H9 (cell line): ENCODE measurements at regions not wholly inside any gene's neighbourhood (a gene's known extent, or its start where the extent isn't known, plus 50 kb on each side); places are given as distances from the start of the nearest gene placed in this dataset.

ENCODE experiments used
- DNase-seq: peaks from one replicate; pipeline ENCODE4 v3.0.0-alpha.2; 2017
- H2AFZ ChIP-seq: one replicate; pipeline ENCODE4 v1.6.1; 2013; ENCODE audit warnings: mild to moderate bottlenecking, low read length, control low read depth, moderate library complexity
- H2AK5ac ChIP-seq: 2 replicates; pipeline ENCODE4 v1.6.1; 2013; ENCODE audit warnings: low read length, control low read depth, mixed read lengths; ENCODE audit not compliant: insufficient read length
- H2BK120ac ChIP-seq: one replicate; pipeline ENCODE4 v1.6.1; 2013; ENCODE audit warnings: low read depth, mild to moderate bottlenecking, low read length, control low read depth, inconsistent platforms; ENCODE audit not compliant: poor library complexity, severe bottlenecking
- H2BK12ac ChIP-seq: 2 replicates; pipeline ENCODE4 v1.6.1; 2013; ENCODE audit warnings: low read length, control low read depth, mixed read lengths, low read depth; ENCODE audit not compliant: insufficient read length
- H2BK15ac ChIP-seq: 2 replicates; pipeline ENCODE4 v1.6.1; 2013; ENCODE audit warnings: low read depth, low read length, control low read depth
- H2BK20ac ChIP-seq: one replicate; pipeline ENCODE4 v1.6.1; 2013; ENCODE audit warnings: low read depth, mild to moderate bottlenecking, low read length, control low read depth, inconsistent platforms; ENCODE audit not compliant: poor library complexity, severe bottlenecking
- H2BK5ac ChIP-seq: 2 replicates; pipeline ENCODE4 v1.6.1; 2013; ENCODE audit warnings: low read length, control low read depth, mixed read lengths; ENCODE audit not compliant: insufficient read length
- H3K14ac ChIP-seq: 2 replicates; pipeline ENCODE4 v1.6.1; 2013; ENCODE audit warnings: low read length, control low read depth; ENCODE audit not compliant: insufficient read depth
- H3K18ac ChIP-seq: 2 replicates; pipeline ENCODE4 v1.6.1; 2013; ENCODE audit warnings: low read depth, mild to moderate bottlenecking, mixed read lengths, low read length, control low read depth; ENCODE audit not compliant: insufficient read length
- H3K23ac ChIP-seq: 2 replicates; pipeline ENCODE4 v1.6.1; 2013; ENCODE audit warnings: low read length, control low read depth, mixed read lengths, low read depth; ENCODE audit not compliant: insufficient read length
- H3K23me2 ChIP-seq: 2 replicates; pipeline ENCODE4 v1.6.1; 2013; ENCODE audit warnings: low read depth, mild to moderate bottlenecking, mixed read lengths, low read length, control low read depth; ENCODE audit not compliant: insufficient read length, poor library complexity, severe bottlenecking
- H3K27ac ChIP-seq: 2 replicates; pipeline ENCODE4 v1.5.1; 2013; ENCODE audit warnings: low read length, control low read depth, mixed read lengths, low read depth; ENCODE audit not compliant: insufficient read length
- H3K27me3 ChIP-seq: 2 replicates; pipeline ENCODE4 v1.6.1; 2013; ENCODE audit warnings: low read length, control low read depth, inconsistent platforms; ENCODE audit not compliant: insufficient read depth
- H3K4ac ChIP-seq: 2 replicates; pipeline ENCODE4 v1.6.1; 2013; ENCODE audit warnings: low read depth, mild to moderate bottlenecking, control low read depth, inconsistent platforms, low read length, moderate library complexity
- H3K4me1 ChIP-seq: 2 replicates; pipeline ENCODE4 v1.6.1; 2013; ENCODE audit warnings: low read length, control low read depth, inconsistent platforms; ENCODE audit not compliant: insufficient read depth
- H3K4me2 ChIP-seq: 2 replicates; pipeline ENCODE4 v1.6.1; 2013; ENCODE audit warnings: low read length, control low read depth, mixed read lengths; ENCODE audit not compliant: insufficient read length, insufficient read depth
- H3K56ac ChIP-seq: 2 replicates; pipeline ENCODE4 v1.6.1; 2013; ENCODE audit warnings: low read depth, mild to moderate bottlenecking, mixed read lengths, low read length, control low read depth; ENCODE audit not compliant: insufficient read length
- H3K79me1 ChIP-seq: 2 replicates; pipeline ENCODE4 v1.6.1; 2013; ENCODE audit warnings: low read depth, mild to moderate bottlenecking, moderate library complexity, low read length, control low read depth, inconsistent platforms; ENCODE audit not compliant: insufficient read depth, poor library complexity, severe bottlenecking
- H3K79me2 ChIP-seq: 2 replicates; pipeline ENCODE4 v1.6.1; 2013; ENCODE audit warnings: low read length, control low read depth, inconsistent platforms; ENCODE audit not compliant: insufficient read depth
- H3K9ac ChIP-seq: 2 replicates; pipeline ENCODE4 v1.6.1; 2013; ENCODE audit warnings: low read length, control low read depth, mixed read lengths; ENCODE audit not compliant: insufficient read length; ENCODE audit errors: extremely low read depth
- H3K9me3 ChIP-seq: one replicate; pipeline ENCODE4 v1.6.1; 2013; ENCODE audit warnings: low read depth, low read length, inconsistent platforms; ENCODE audit not compliant: control insufficient read depth
- H3T11ph ChIP-seq: one replicate; pipeline ENCODE4 v1.6.1; 2013; ENCODE audit warnings: mild to moderate bottlenecking, low read length, control low read depth, inconsistent platforms
- H4K20me1 ChIP-seq: one replicate; pipeline ENCODE4 v1.6.1; 2013; ENCODE audit not compliant: control insufficient read depth, insufficient read length, insufficient read depth
- H4K5ac ChIP-seq: 2 replicates; pipeline ENCODE4 v1.6.1; 2013; ENCODE audit warnings: low read depth, mild to moderate bottlenecking, mixed read lengths, low read length, control low read depth; ENCODE audit not compliant: insufficient read length
- H4K8ac ChIP-seq: replicated peaks from 2 replicates; pipeline ENCODE4 v1.6.1; 2013; ENCODE audit warnings: low read length, control low read depth, mixed read lengths, low read depth; ENCODE audit not compliant: insufficient read length
- H4K91ac ChIP-seq: 2 replicates; pipeline ENCODE4 v1.6.1; 2013; ENCODE audit warnings: low read depth, mild to moderate bottlenecking, moderate library complexity, mixed read lengths, low read length, control low read depth; ENCODE audit not compliant: insufficient read length
- H3K27ac Mint-ChIP-seq, 3 experiments: 2 replicates in 2 of 3; 3 replicates in 1 of 3; pipeline ENCODE4 v1.8.0; 2020 to 2021; ENCODE audit warnings: mixed read lengths in 3 of 3, mild to moderate bottlenecking in 1 of 3, moderate library complexity in 1 of 3
- H3K27me3 Mint-ChIP-seq: 2 replicates; pipeline ENCODE4 v1.8.0; 2021; ENCODE audit warnings: low read depth, mild to moderate bottlenecking, moderate library complexity, mixed read lengths
- H3K36me3 Mint-ChIP-seq, 3 experiments: 2 replicates in 2 of 3; 3 replicates in 1 of 3; pipeline ENCODE4 v1.8.0; 2020 to 2021; ENCODE audit warnings: low read depth in 3 of 3, mixed read lengths in 3 of 3; ENCODE audit not compliant: insufficient read depth in 1 of 3
- H3K4me1 Mint-ChIP-seq, 2 experiments: 2 replicates each; pipeline ENCODE4 v1.8.0; 2020; ENCODE audit warnings: mixed read lengths in 2 of 2
- H3K4me3 Mint-ChIP-seq, 2 experiments: 2 replicates in 1 of 2; 3 replicates in 1 of 2; pipeline ENCODE4 v1.8.0; 2020 to 2021; ENCODE audit warnings: mild to moderate bottlenecking in 2 of 2, mixed read lengths in 2 of 2, moderate library complexity in 1 of 2
- H3K9me3 Mint-ChIP-seq, 2 experiments: 2 replicates in 1 of 2; 3 replicates in 1 of 2; pipeline ENCODE4 v1.8.0; 2020; ENCODE audit warnings: mild to moderate bottlenecking in 2 of 2, mixed read lengths in 2 of 2, moderate library complexity in 1 of 2
- CTCF ChIP-seq: fragments of 200-600 bp; sonication (generic); conservative IDR thresholded peaks from 3 replicates; pipeline ENCODE4 v1.8.0; 2021; ENCODE audit warnings: antibody characterized with exemption, mild to moderate bottlenecking
- WGBS: extraction: QIAGEN DNeasy Blood & Tissue Kit; methylation state at CpG from one replicate; pipeline ENCODE4 v1.1.7; 2013; ENCODE audit warnings: missing lambda C conversion rate, low lambda C conversion rate, mixed read lengths; ENCODE audit not compliant: insufficient read length; ENCODE audit errors: extremely low coverage; 5-methylcytosine and 5-hydroxymethylcytosine counted together

GRCh38 chr5:120843390-120843980 is 379.4 kb downstream of the PRR16 start:
- Histone ChIP-seq H4K20me1 (no peaks in the 10 kb centered on the region), H3K79me1 (no peaks in the 10 kb centered on the region), H4K5ac (no peak overlapping the region), H2BK120ac (no peak overlapping the region), H3K4me2 (no peak overlapping the region), H4K91ac (no peak overlapping the region), H3K18ac (no peak overlapping the region), H3K9ac (no peak overlapping the region), H3K56ac (no peak overlapping the region), H3K27me3 (no peaks in the 10 kb centered on the region), H3T11ph (no peak overlapping the region), H2BK15ac (no peak overlapping the region), H2AK5ac (no peak overlapping the region), H4K8ac (no peak overlapping the region), H2BK20ac (no peak overlapping the region), H3K4ac (no peak overlapping the region), H3K4me1 (peaks cover 3% of the 10 kb centered on the region; the same call in 1 of the 2 replicates), H3K23me2 (no peaks in the 10 kb centered on the region), H3K14ac (no peak overlapping the region), H3K9me3 (no peaks in the 10 kb centered on the region), H2BK12ac (no peak overlapping the region), H2BK5ac (no peak overlapping the region), H3K23ac (no peak overlapping the region), H3K27ac (no peak overlapping the region), H3K79me2 (no peaks in the 10 kb centered on the region), H2AFZ (no peak overlapping the region)
- Mint-ChIP-seq H3K4me1 (peaks cover 51 to 52% of the 10 kb centered on the region in 2 experiments), H3K9me3 (peaks cover 3 to 4% of the 10 kb centered on the region in 2 experiments; a peak in 2 of 5 replicates), H3K27me3 (no peaks in the 10 kb centered on the region; the same call in 1 of the 2 replicates), H3K36me3 (peaks cover 0 to 11% (median 0%) of the 10 kb centered on the region in 3 experiments; a peak in 3 of 7 replicates), H3K27ac (peak overlapping the region; percentile 2 to 97 (median 88); a peak in 5 of 7 replicates), H3K4me3 (no peak overlapping the region)
- WGBS = no CpG with 5 or more reads among the region's 3 CpGs
- no peak for TF ChIP-seq CTCF
- peak; percentile 54 for DNase-seq
